ENCODE measurements at regions not wholly inside any gene's neighbourhood (a gene's known extent, or its start where the extent isn't known, plus 50 kb on each side); places are given as distances from the start of the nearest gene placed in this dataset.
A peak's percentile ranks its signal among the peaks of the same experiment; 100 is the strongest.

DNA sequence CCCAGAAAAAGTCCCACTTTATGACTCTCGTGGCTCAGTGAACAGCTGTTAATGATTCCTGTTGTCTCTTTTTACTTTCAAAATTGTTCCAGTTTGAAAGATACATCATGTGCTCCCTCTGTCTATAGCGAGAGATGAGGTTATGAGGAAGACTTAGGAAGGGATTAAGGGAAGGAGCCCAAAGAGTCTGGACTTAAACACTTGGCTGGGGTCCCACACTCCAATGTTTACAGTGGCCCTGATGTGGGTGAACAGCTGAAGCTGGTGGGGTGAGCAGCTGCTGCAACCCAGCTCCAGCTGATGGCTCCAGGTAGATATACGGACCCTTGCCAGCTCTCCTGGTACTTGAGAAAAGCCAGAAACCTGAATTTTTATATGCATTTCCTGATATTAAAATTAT lies 84.5 kb upstream of the PLET1 start (continued):
- TF ChIP-seq, protein P1, sequence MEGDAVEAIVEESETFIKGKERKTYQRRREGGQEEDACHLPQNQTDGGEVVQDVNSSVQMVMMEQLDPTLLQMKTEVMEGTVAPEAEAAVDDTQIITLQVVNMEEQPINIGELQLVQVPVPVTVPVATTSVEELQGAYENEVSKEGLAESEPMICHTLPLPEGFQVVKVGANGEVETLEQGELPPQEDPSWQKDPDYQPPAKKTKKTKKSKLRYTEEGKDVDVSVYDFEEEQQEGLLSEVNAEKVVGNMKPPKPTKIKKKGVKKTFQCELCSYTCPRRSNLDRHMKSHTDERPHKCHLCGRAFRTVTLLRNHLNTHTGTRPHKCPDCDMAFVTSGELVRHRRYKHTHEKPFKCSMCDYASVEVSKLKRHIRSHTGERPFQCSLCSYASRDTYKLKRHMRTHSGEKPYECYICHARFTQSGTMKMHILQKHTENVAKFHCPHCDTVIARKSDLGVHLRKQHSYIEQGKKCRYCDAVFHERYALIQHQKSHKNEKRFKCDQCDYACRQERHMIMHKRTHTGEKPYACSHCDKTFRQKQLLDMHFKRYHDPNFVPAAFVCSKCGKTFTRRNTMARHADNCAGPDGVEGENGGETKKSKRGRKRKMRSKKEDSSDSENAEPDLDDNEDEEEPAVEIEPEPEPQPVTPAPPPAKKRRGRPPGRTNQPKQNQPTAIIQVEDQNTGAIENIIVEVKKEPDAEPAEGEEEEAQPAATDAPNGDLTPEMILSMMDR (IDR thresholded peaks at IDR 0.05 in 2 of 3, conservative IDR thresholded peaks at IDR 0.05 in 1 of 3; ENCODE audit: borderline replicate concordance in 1 of 3, insufficient read depth in 1 of 3, low read depth in 2 of 3, low read length in 2 of 3) = no peak
- TF ChIP-seq RAD21 (IDR thresholded peaks at IDR 0.05; ENCODE audit: low read depth) (no peak), EGR1 (IDR thresholded peaks at IDR 0.05; ENCODE audit: low read depth) (no peak), FOSL1 (IDR thresholded peaks at IDR 0.05; ENCODE audit: low read depth) (no peak)

DNA sequence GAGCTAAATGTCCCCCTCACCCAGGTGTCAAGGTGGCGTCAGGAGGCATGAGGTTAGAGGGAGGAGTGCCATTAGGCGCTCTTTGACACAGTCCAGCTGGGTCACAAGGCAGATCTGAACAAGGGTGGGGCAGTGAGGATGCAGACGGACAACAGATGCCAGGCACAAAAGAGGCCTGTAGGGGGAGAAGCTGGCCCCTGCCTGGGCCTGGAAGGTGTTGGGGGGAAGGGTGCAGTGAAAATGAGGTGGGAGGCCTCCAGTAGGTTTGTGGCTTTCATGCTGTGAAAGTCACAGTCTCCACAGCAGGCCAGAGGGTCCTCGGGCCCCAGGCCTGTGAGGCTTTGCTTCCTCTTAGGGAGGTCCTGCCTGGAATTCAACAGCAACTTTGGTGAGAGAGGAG lies 85.0 kb upstream of the PLET1 start:
- TF ChIP-seq, protein P1 (IDR thresholded peaks at IDR 0.05 in 2 of 3, conservative IDR thresholded peaks at IDR 0.05 in 1 of 3; ENCODE audit: borderline replicate concordance in 1 of 3, insufficient read depth in 1 of 3, low read depth in 2 of 3, low read length in 2 of 3) = peak in 2 of 3 experiments; percentile 42 to 58; a peak in 4 of 6 replicates
- no peak for TF ChIP-seq ZFX (IDR thresholded peaks at IDR 0.05)
- TF ChIP-seq RAD21 (IDR thresholded peaks at IDR 0.05; ENCODE audit: low read depth) = peak; percentile 29; the same call in 1 of the 2 replicates
- TF ChIP-seq ELF1 (IDR thresholded peaks at IDR 0.05; ENCODE audit: borderline replicate concordance, low read depth) = no peak
- no peak for TF ChIP-seq CBX3 (IDR thresholded peaks at IDR 0.05; ENCODE audit: low read depth)
- POLR2A ChIA-PET = no interaction called here
- ATAC-seq (peak; percentile 93), DNase-seq (ENCODE audit: low read depth, low spot score) (no peak)
- CTCF ChIA-PET = interaction anchor here (1.3 kb wide), 1 partner anchor 108 kb away, joined by 3 read pairs; no protein-coding TSS in a partner anchor
- no peak overlapping the region for H3K27ac ChIP-seq (ENCODE audit: low read depth, low read length)
- intact Hi-C loops (cut with micrococcal nuclease) = no loop called here
- no peak overlapping the region for H3K4me3 ChIP-seq (replicated peaks in 1 of 2; ENCODE audit: low read depth in 1 of 2, low read length in 2 of 2)
- no peak overlapping the region for H3K4me2 ChIP-seq (ENCODE audit: low read length)
- H3K36me3 ChIP-seq (ENCODE audit: control insufficient read depth in 1 of 2, insufficient read depth in 2 of 2, low read length in 2 of 2) = no peaks in the 10 kb centered on the region
- H3K27me3 ChIP-seq (ENCODE audit: insufficient read depth, low read length) = no peaks in the 10 kb centered on the region
- no peaks in the 10 kb centered on the region for H3K79me2 ChIP-seq (ENCODE audit: insufficient read depth, low read length)
- no peaks in the 10 kb centered on the region for H4K20me1 ChIP-seq (ENCODE audit: insufficient read depth)
- RAD21 ChIA-PET (ENCODE audit: low non-redundant PET in 1 of 2, low total read pairs in 2 of 2, uncharacterized antibody in 2 of 2, unreplicated experiment in 2 of 2) = no interaction called here
- BruUV-seq (replicated peaks) = no TSS peak
- H3K4me1 ChIP-seq (ENCODE audit: control insufficient read depth in 1 of 2, insufficient read depth in 2 of 2, low read length in 2 of 2) = peaks cover 4 to 10% of the 10 kb centered on the region in 2 experiments; a peak in 2 of 4 replicates
- no peaks in the 10 kb centered on the region for H3K9me2 ChIP-seq (ENCODE audit: insufficient read depth)
- H3K9ac ChIP-seq (ENCODE audit: low read length) = no peak overlapping the region
- no peaks in the 10 kb centered on the region for H3K9me3 ChIP-seq (ENCODE audit: control insufficient read depth in 1 of 2, insufficient read depth in 1 of 2, low read depth in 1 of 2, low read length in 2 of 2)
- no peak overlapping the region for H2AFZ ChIP-seq (ENCODE audit: low read depth, low read length, poor library complexity, severe bottlenecking)

Measured in HCT116 (cell line).